GM12878 (cell line): ENCODE measurements at regions not wholly inside any gene's neighbourhood (a gene's known extent, or its start where the extent isn't known, plus 50 kb on each side); places are given as distances from the start of the nearest gene placed in this dataset.

ENCODE experiments used
- CHD4 ChIP-seq: fragments of 200-600 bp; sonication (generic); IDR thresholded peaks from 2 replicates; pipeline ENCODE4 v1.6.1; 2016; ENCODE audit warnings: mild to moderate bottlenecking
- CUX1 ChIP-seq: IDR thresholded peaks from 2 replicates; pipeline ENCODE4 v1.6.1; 2012; ENCODE audit warnings: improper control_type of control experiment, low read depth, low read length; ENCODE audit not compliant: insufficient replicate concordance
- EZH2 ChIP-seq: IDR thresholded peaks from 2 replicates; pipeline ENCODE4 v1.6.1; 2012; ENCODE audit warnings: low read depth, mild to moderate bottlenecking, control low read depth, inconsistent platforms, low read length, borderline replicate concordance; ENCODE audit not compliant: control insufficient read depth
- IRF3 ChIP-seq: fragments of 450-650 bp; IDR thresholded peaks from 2 replicates; pipeline ENCODE4 v1.6.1; 2014; ENCODE audit warnings: mild to moderate bottlenecking
- IRF4 ChIP-seq: IDR thresholded peaks from 2 replicates; pipeline ENCODE4 v1.6.1; 2011; ENCODE audit warnings: low read depth, low read length
- JUND ChIP-seq: IDR thresholded peaks from 2 replicates; pipeline ENCODE4 v1.6.1; 2012; ENCODE audit warnings: low read depth, mild to moderate bottlenecking, low read length, improper control_type of control experiment, moderate library complexity
- MLLT1 ChIP-seq: fragments of 450-650 bp; IDR thresholded peaks from 2 replicates; pipeline ENCODE4 v1.6.1; 2016; ENCODE audit warnings: mild to moderate bottlenecking
- NRF1 ChIP-seq: conservative IDR thresholded peaks from 2 replicates; pipeline ENCODE4 v1.6.1; 2011; ENCODE audit warnings: mild to moderate bottlenecking, low read depth, low read length, improper control_type of control experiment
- SKIL ChIP-seq: fragments of 450-650 bp; IDR thresholded peaks from 2 replicates; pipeline ENCODE4 v1.6.1; 2017; ENCODE audit warnings: mild to moderate bottlenecking, low read depth, inconsistent platforms; ENCODE audit not compliant: poor library complexity, severe bottlenecking
- ZBTB11 ChIP-seq: fragments of 450-650 bp; formaldehyde crosslinking; IDR thresholded peaks from 2 replicates; pipeline ENCODE4 v1.5.0; 2022; ENCODE audit warnings: mild to moderate bottlenecking, missing genetic modification characterization
- ZBTB40 ChIP-seq: fragments of 450-650 bp; IDR thresholded peaks from 2 replicates; pipeline ENCODE4 v1.6.1; 2016; ENCODE audit warnings: mild to moderate bottlenecking, moderate library complexity, borderline replicate concordance

GRCh38 chr9:24828687-24829086 lies 283.0 kb upstream of the IZUMO3 start (continued):
- no peak for TF ChIP-seq CUX1
- TF ChIP-seq SKIL: no peak
- no peak for TF ChIP-seq ZBTB40
- TF ChIP-seq IRF4: no peak
- TF ChIP-seq EZH2: no peak
- TF ChIP-seq NRF1: no peak
- no peak for TF ChIP-seq IRF3
- no peak for TF ChIP-seq ZBTB11
- no peak for TF ChIP-seq MLLT1
- no peak for TF ChIP-seq JUND
- TF ChIP-seq CHD4: no peak
